Ishikawa (cell line): ENCODE measurements at regions not wholly inside any gene's neighbourhood (a gene's known extent, or its start where the extent isn't known, plus 50 kb on each side); places are given as distances from the start of the nearest gene placed in this dataset.
A peak's percentile ranks its signal among the peaks of the same experiment; 100 is the strongest.

ENCODE experiments used
- CEBPB ChIP-seq: IDR thresholded peaks from 2 replicates; pipeline ENCODE4 v1.6.1; 2012
- CREB1 ChIP-seq: IDR thresholded peaks from 2 replicates; pipeline ENCODE4 v1.6.1; 2012; ENCODE audit warnings: low read depth
- EGR1 ChIP-seq: IDR thresholded peaks from 2 replicates; pipeline ENCODE4 v1.6.1; 2012
- EP300 ChIP-seq: IDR thresholded peaks from 2 replicates; pipeline ENCODE4 v1.6.1; 2012; ENCODE audit warnings: borderline replicate concordance
- FOXM1 ChIP-seq: IDR thresholded peaks from 2 replicates; pipeline ENCODE4 v1.6.1; 2012; ENCODE audit warnings: low read depth, borderline replicate concordance
- MAX ChIP-seq: IDR thresholded peaks from 2 replicates; pipeline ENCODE4 v1.6.1; 2012
- NFIC ChIP-seq: IDR thresholded peaks from 2 replicates; pipeline ENCODE4 v1.6.1; 2012
- RAD21 ChIP-seq: IDR thresholded peaks from 2 replicates; pipeline ENCODE4 v1.6.1; 2012; ENCODE audit warnings: low read depth
- REST ChIP-seq: IDR thresholded peaks from 2 replicates; pipeline ENCODE4 v1.6.1; 2012; ENCODE audit warnings: low read depth, mild to moderate bottlenecking
- TAF1 ChIP-seq: IDR thresholded peaks from 2 replicates; pipeline ENCODE4 v1.6.1; 2012; ENCODE audit warnings: low read depth, mild to moderate bottlenecking
- TCF12 ChIP-seq: IDR thresholded peaks from 2 replicates; pipeline ENCODE4 v1.6.1; 2012; ENCODE audit warnings: low read depth
- TEAD4 ChIP-seq: IDR thresholded peaks from 2 replicates; pipeline ENCODE4 v1.6.1; 2012
- USF1 ChIP-seq: IDR thresholded peaks from 2 replicates; pipeline ENCODE4 v1.6.1; 2012
- YY1 ChIP-seq: IDR thresholded peaks from 2 replicates; pipeline ENCODE4 v1.6.1; 2012; ENCODE audit warnings: low read depth
- ZBTB7A ChIP-seq: IDR thresholded peaks from 2 replicates; pipeline ENCODE4 v1.6.1; 2012; ENCODE audit warnings: low read depth

GRCh38 chr9:38263532-38263931, 129.0 kb upstream of the ALDH1B1 start:
- TF ChIP-seq ZBTB7A (no peak), RAD21 (peak; percentile 56)

GRCh38 chr9:38259519-38260218, 132.8 kb upstream of the ALDH1B1 start:
- TF ChIP-seq ZBTB7A = no peak
- no peak for TF ChIP-seq RAD21
- TF ChIP-seq EP300 = no peak
- no peak for TF ChIP-seq EGR1
- no peak for TF ChIP-seq CEBPB
- TF ChIP-seq CREB1 = no peak
- no peak for TF ChIP-seq TAF1
- no peak for TF ChIP-seq TEAD4
- no peak for TF ChIP-seq REST
- no peak for TF ChIP-seq MAX
- TF ChIP-seq FOXM1 = no peak
- no peak for TF ChIP-seq YY1
- TF ChIP-seq NFIC = no peak

GRCh38 chr9:38259056-38259455, 133.4 kb upstream of the ALDH1B1 start:
- TF ChIP-seq CREB1 (no peak), NFIC (no peak), ZBTB7A (no peak), RAD21 (no peak), TAF1 (no peak), EP300 (no peak), TCF12 (no peak), REST (no peak), USF1 (no peak), EGR1 (no peak), FOXM1 (no peak), CEBPB (no peak), YY1 (no peak), MAX (no peak), TEAD4 (no peak)

- TF ChIP-seq ZBTB7A (no peak), EGR1 (no peak), YY1 (no peak), CREB1 (no peak)
Measured at GRCh38 chr9:38257626-38258215, 134.8 kb upstream of the ALDH1B1 start.

GRCh38 chr9:38256461-38256860, 136.0 kb upstream of the ALDH1B1 start:
- no peak for TF ChIP-seq YY1
- TF ChIP-seq TEAD4 = no peak
- no peak for TF ChIP-seq REST
- TF ChIP-seq EP300 = no peak
- no peak for TF ChIP-seq TAF1
- TF ChIP-seq USF1 = no peak
- TF ChIP-seq CREB1 = no peak
- no peak for TF ChIP-seq TCF12
- TF ChIP-seq NFIC = no peak
- TF ChIP-seq MAX = no peak
- no peak for TF ChIP-seq FOXM1
- TF ChIP-seq ZBTB7A = no peak
- TF ChIP-seq RAD21 = no peak
- no peak for TF ChIP-seq CEBPB
- TF ChIP-seq EGR1 = no peak
